ENCODE measurements at regions not wholly inside any gene's neighbourhood (a gene's known extent, or its start where the extent isn't known, plus 50 kb on each side); places are given as distances from the start of the nearest gene placed in this dataset.

GRCh38 chr12:33757701-33758100, 264.6 kb upstream of the ALG10 start:
- no peak for TF ChIP-seq CTCF (IDR thresholded peaks at IDR 0.05)
- no peak for TF ChIP-seq POLR2A (IDR thresholded peaks at IDR 0.05)
